Naive B cell (primary cell): ENCODE measurements at regions not wholly inside any gene's neighbourhood (a gene's known extent, or its start where the extent isn't known, plus 50 kb on each side); places are given as distances from the start of the nearest gene placed in this dataset.

Experiments used
- ATAC-seq, 2 donors: fragments of 150-1000 bp; cut with Tn5 transposase; 2 replicates each; pipeline ENCODE4 v1.10.0; 2021; ENCODE audit warnings: low read depth in 2 of 2, mild to moderate bottlenecking in 2 of 2, moderate library complexity in 2 of 2
- DNase-seq: peaks from one replicate; pipeline ENCODE4 v3.0.0; 2022
- H3K27ac Mint-ChIP-seq, 6 donors: one replicate each; pipeline ENCODE4 v1.8.0; 2020 to 2022; ENCODE audit warnings: mild to moderate bottlenecking in 6 of 6, mixed read lengths in 6 of 6, moderate library complexity in 5 of 6, inconsistent platforms in 2 of 6
- H3K27me3 Mint-ChIP-seq, 3 donors: one replicate each; pipeline ENCODE4 v1.8.0; 2021 to 2022; ENCODE audit warnings: mixed read lengths in 3 of 3, mild to moderate bottlenecking in 1 of 3
- H3K36me3 Mint-ChIP-seq, 2 donors: one replicate each; pipeline ENCODE4 v1.8.0; 2020 to 2022; ENCODE audit warnings: mixed read lengths in 2 of 2, inconsistent platforms in 1 of 2, mild to moderate bottlenecking in 1 of 2
- H3K4me1 Mint-ChIP-seq, 3 donors: one replicate each; pipeline ENCODE4 v1.8.0; 2020 to 2022; ENCODE audit warnings: mixed read lengths in 3 of 3, inconsistent platforms in 1 of 3, mild to moderate bottlenecking in 1 of 3, moderate library complexity in 1 of 3
- H3K4me3 Mint-ChIP-seq, 8 donors: one replicate each; pipeline ENCODE4 v1.8.0; 2020 to 2022; ENCODE audit warnings: mild to moderate bottlenecking in 8 of 8, mixed read lengths in 8 of 8, moderate library complexity in 8 of 8, inconsistent platforms in 2 of 8
- H3K9me3 Mint-ChIP-seq, 7 donors: one replicate each; pipeline ENCODE4 v1.8.0; 2020 to 2022; ENCODE audit warnings: mixed read lengths in 7 of 7, mild to moderate bottlenecking in 5 of 7, inconsistent platforms in 2 of 7, moderate library complexity in 1 of 7

DNA sequence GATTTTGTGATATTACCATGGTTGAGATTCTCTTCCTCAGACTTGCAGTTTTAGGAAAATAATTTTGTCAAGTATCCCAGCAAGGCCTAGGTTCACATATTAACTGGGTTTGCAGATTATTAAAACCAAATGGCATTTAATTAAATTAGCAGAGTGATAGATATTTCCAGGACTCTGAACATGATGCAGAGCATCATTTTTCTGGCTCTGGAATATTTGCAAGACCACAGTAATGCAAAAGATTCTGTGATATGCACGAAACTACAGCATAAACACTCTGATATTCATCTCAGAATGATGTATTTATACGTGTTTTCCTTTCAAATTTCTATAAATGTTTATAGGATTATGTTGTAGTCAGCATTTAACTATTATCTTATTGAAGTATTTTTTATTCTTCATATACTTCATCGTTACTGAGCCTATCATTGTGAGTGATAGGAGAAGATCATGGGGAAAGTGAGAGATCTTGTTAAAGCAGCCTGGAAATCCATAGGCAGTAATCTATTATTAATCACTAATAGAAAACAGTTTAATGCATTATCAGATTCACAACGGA, 1245.6 kb downstream of the OTOL1 start:
- Mint-ChIP-seq H3K27ac (no peak overlapping the region), H3K36me3 (no peaks in the 10 kb centered on the region), H3K9me3 (peaks cover 0 to 4% (median 0%) of the 10 kb centered on the region in 7 donors), H3K4me1 (no peaks in the 10 kb centered on the region), H3K27me3 (no peaks in the 10 kb centered on the region), H3K4me3 (no peak overlapping the region)
- ATAC-seq (no peak), DNase-seq (no peak)

DNA sequence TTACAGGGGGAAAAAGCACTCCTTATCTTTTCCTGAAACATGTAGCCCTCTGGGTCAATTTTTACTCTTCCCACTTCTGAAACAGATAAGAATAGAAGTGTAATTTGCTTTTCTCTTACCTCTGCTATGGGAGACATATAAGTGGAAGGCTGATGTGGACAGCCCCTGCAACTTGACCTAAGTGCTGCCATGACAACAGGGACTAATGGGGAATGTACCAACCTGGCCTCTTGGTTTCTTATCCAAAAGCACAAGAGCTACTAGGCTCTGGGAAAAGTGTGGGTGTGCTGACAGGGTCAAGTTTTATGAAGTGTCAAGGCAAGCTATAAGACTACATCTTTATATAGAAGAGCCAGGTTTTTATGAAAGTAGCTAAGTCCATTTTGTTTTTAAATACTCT, 1246.5 kb downstream of the OTOL1 start:
- Mint-ChIP-seq H3K4me3 (no peak overlapping the region), H3K27ac (no peak overlapping the region), H3K36me3 (no peaks in the 10 kb centered on the region), H3K4me1 (no peaks in the 10 kb centered on the region), H3K9me3 (peaks cover 0 to 8% (median 2%) of the 10 kb centered on the region in 7 donors), H3K27me3 (no peaks in the 10 kb centered on the region)
- ATAC-seq (no peak), DNase-seq (no peak)

DNA sequence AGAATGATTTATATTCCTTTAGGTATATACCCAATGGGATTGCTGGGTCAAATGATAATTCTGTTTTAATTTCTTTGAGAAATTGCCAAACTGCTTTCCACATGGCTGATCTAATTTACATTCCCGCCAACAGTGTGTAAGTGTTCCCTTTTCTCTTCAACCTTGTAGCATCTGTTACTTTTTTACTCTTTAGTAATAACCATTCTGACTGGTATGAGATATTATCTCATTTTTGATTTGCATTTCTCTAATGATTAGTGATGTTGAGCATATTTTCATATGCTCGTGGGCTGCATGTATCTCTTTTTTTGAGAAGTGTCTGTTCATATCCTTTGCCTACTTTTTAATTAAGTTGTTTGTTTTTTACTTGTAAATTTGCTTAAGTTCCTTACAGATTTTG, 1264.2 kb downstream of the OTOL1 start:
- Mint-ChIP-seq H3K4me1 (no peaks in the 10 kb centered on the region), H3K27me3 (no peaks in the 10 kb centered on the region), H3K4me3 (no peak overlapping the region), H3K9me3 (peaks cover 0 to 7% (median 2%) of the 10 kb centered on the region in 7 donors), H3K27ac (no peak overlapping the region), H3K36me3 (no peaks in the 10 kb centered on the region)
- ATAC-seq = no peak
- no peak for DNase-seq

DNA sequence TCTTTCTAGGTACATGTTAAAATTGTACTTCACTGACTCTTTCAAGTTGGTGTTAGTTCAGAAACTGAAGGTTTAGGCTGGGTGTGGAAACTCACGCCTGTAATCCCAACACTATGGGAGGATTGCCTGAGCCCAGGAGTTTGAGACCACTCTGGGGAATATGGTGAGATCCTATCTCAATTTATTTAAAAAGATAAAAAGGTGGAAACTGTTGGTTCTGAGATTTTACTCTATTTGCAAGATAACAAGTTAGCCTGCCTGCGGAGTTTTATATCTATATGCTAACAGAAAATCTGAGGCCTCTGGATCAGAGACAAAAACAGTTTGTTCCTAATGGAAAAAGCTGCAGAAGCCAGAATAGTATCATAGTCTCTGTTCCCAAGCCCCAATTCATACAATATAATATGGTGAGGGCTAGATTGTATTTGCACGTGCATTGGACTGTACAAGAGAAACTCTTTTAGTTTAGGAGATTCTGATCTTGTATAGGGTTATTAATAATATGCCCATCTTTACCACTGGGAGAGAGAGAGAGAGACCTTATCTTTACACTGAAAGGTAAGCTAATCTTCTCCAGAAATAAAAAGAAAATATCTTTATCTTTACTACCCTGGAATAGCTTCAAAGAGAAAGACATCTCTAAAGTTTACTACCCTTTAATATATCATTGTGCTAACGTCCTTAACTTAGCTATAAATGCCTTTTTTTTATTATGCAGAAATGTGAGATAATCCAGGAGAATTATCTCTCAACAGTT, 1267.6 kb downstream of the OTOL1 start:
- Mint-ChIP-seq H3K4me1 (no peaks in the 10 kb centered on the region), H3K9me3 (peaks cover 0 to 6% (median 4%) of the 10 kb centered on the region in 7 donors), H3K27ac (no peak overlapping the region), H3K36me3 (no peaks in the 10 kb centered on the region), H3K4me3 (no peak overlapping the region), H3K27me3 (no peaks in the 10 kb centered on the region)
- DNase-seq (no peak), ATAC-seq (no peak)

GRCh38 chr3:162764808-162765071, 1268.1 kb downstream of the OTOL1 start:
- Mint-ChIP-seq H3K4me3 (no peak overlapping the region), H3K4me1 (no peaks in the 10 kb centered on the region), H3K9me3 (peaks cover 0 to 6% (median 4%) of the 10 kb centered on the region in 7 donors), H3K36me3 (no peaks in the 10 kb centered on the region), H3K27ac (no peak overlapping the region), H3K27me3 (no peaks in the 10 kb centered on the region)
- DNase-seq = no peak
- no peak for ATAC-seq

DNA sequence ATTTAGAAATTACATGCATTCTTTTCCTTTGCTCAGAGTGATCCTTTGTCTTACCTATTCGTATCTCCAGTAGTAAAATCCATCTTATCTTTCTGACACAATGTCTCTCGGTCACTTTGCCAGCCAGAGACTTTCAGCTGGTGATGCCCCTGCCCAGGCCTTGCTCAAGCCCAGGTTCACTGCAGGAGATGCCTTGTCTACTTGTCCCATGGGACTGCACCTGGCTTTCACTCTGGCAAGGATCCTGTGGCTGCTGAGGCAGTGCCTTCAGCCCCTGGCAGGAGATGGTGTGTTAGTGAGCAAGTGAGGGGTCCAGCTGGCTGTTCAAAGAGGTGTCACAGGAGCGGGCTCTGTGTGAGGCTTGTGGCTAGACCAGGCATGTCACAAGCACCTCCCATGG, 1268.9 kb downstream of the OTOL1 start:
- H3K4me1 Mint-ChIP-seq = no peaks in the 10 kb centered on the region

DNA sequence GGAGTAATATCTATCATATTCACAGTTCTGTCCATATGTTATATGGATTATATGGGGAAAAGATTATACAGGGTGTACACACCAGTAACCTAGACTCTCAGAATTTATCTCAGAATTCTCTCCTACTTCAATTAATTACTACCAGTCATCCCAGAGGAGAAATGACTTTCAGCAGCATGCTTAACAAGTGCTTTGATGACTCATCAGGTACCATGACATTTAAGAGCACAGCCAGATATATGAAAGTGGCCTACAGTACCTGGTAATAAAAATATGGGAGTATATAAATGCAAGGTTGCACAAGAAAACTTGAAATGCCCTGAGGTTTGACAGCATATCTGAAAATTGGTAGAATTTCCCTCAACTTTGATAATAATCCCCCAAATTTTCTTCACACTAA, 1273.0 kb downstream of the OTOL1 start:
- H3K27ac Mint-ChIP-seq = no peak overlapping the region
- no peaks in the 10 kb centered on the region for H3K4me1 Mint-ChIP-seq
- DNase-seq (no peak), ATAC-seq (no peak)
- peaks cover 0 to 9% (median 2%) of the 10 kb centered on the region in 7 donors for H3K9me3 Mint-ChIP-seq
- no peaks in the 10 kb centered on the region for H3K36me3 Mint-ChIP-seq
- H3K27me3 Mint-ChIP-seq = no peaks in the 10 kb centered on the region
- no peak overlapping the region for H3K4me3 Mint-ChIP-seq

More for the DNA sequence above, 1268.9 kb downstream of the OTOL1 start:
- DNase-seq (no peak), ATAC-seq (no peak)
- no peaks in the 10 kb centered on the region for H3K27me3 Mint-ChIP-seq
- H3K36me3 Mint-ChIP-seq = no peaks in the 10 kb centered on the region
- no peak overlapping the region for H3K27ac Mint-ChIP-seq
- peaks cover 0 to 5% (median 4%) of the 10 kb centered on the region in 7 donors for H3K9me3 Mint-ChIP-seq
- H3K4me3 Mint-ChIP-seq = no peak overlapping the region

DNA sequence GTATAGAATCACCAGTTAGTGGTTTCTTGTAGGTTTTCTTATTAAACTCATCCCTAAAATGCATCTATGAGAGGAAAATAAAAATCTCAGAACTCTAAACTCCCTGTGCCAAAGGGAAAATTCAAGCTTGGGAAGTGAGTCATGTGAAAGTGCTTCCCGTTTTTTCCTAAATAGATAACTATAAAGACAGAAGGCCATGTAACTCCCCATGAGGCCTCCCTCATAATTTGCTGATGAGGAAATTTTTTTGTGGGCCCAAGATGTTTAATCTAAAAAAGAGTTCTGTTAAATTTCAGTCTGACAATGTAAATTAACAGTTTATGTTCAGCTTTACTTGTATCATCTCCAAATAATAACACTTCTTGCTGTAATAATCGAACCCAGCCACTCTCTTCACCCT, 1273.9 kb downstream of the OTOL1 start:
- Mint-ChIP-seq H3K27me3 (no peaks in the 10 kb centered on the region), H3K4me3 (no peak overlapping the region)
- no peak for DNase-seq

DNA sequence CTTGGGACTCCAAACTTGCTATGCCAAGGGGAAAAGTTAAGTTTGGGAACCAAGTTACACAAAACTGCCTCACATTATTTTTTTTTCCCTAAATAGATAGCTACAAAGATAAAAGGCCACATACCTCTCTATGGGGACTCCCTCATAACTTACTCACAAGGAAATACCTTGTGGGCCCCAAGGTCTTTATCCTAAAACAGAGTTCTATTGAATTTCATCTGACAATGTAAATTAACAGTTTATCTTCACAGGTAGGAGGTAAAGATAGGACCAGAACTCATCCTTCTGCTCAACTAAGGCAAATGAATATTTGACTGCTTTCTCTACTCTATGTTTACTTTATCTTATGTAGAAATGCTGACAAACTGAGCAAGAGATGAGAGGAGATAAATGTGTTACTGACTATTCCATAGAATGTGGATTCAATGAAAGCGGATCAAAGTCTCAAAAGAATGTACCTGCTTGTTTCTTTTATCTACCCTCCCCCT, 1278.0 kb downstream of the OTOL1 start:
- Mint-ChIP-seq H3K27ac (no peak overlapping the region), H3K4me1 (no peaks in the 10 kb centered on the region), H3K36me3 (no peaks in the 10 kb centered on the region), H3K4me3 (no peak overlapping the region), H3K27me3 (no peaks in the 10 kb centered on the region), H3K9me3 (peaks cover 0 to 8% (median 0%) of the 10 kb centered on the region in 7 donors)
- DNase-seq (no peak), ATAC-seq (no peak)

More for the DNA sequence above, 1273.9 kb downstream of the OTOL1 start:
- no peak for ATAC-seq
- peaks cover 0 to 9% (median 0%) of the 10 kb centered on the region in 7 donors for H3K9me3 Mint-ChIP-seq
- H3K27ac Mint-ChIP-seq = no peak overlapping the region
- no peaks in the 10 kb centered on the region for H3K36me3 Mint-ChIP-seq
- H3K4me1 Mint-ChIP-seq = no peaks in the 10 kb centered on the region

DNA sequence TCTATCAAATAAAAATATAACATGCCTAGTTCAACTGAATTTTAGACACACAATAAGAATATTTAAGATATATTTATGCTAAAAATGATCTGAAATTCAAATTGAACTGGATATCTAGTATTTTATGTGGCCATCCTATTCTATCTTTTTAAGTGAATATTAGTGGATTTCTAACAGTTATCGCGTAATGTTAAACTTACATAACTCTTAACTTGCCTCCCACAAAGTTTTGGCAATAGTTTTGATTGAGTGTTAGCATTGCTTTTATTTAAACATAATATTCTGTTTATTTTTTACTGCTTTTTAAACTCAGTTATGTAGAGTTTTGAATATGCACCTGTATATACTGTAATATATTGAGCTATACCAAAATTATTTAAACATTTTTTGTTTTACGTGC, 1279.5 kb downstream of the OTOL1 start:
- no peaks in the 10 kb centered on the region for H3K4me1 Mint-ChIP-seq
- no peaks in the 10 kb centered on the region for H3K27me3 Mint-ChIP-seq
- ATAC-seq (no peak), DNase-seq (no peak)
- no peaks in the 10 kb centered on the region for H3K36me3 Mint-ChIP-seq
- H3K9me3 Mint-ChIP-seq = peaks cover 0 to 8% (median 0%) of the 10 kb centered on the region in 7 donors
- no peak overlapping the region for H3K4me3 Mint-ChIP-seq
- H3K27ac Mint-ChIP-seq = no peak overlapping the region

DNA sequence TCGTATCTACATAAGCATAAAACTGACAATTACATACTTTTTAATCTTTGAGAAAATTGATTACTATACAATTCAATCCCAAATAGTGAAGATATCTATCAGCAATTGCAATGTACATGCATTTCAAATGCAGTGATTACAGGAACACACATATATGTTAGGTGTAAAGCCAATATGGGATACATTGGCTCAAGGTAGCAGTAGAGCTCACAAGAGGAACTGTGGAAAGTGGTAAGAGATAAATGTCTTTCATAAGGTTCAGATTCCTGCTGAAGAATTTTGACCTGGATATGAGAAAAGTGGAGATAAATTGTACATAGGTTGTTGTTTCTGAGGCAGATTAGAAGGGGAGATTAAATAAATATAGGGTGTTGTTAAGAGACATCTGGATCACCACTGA, 1280.5 kb downstream of the OTOL1 start:
- no peak overlapping the region for H3K27ac Mint-ChIP-seq
- DNase-seq (no peak), ATAC-seq (no peak)
- H3K4me3 Mint-ChIP-seq = no peak overlapping the region
- H3K4me1 Mint-ChIP-seq = no peaks in the 10 kb centered on the region
- H3K36me3 Mint-ChIP-seq = no peaks in the 10 kb centered on the region
- H3K27me3 Mint-ChIP-seq = no peaks in the 10 kb centered on the region
- peaks cover 0 to 8% (median 0%) of the 10 kb centered on the region in 7 donors for H3K9me3 Mint-ChIP-seq

- H3K4me1 Mint-ChIP-seq = no peaks in the 10 kb centered on the region
- no peaks in the 10 kb centered on the region for H3K36me3 Mint-ChIP-seq
- no peak overlapping the region for H3K4me3 Mint-ChIP-seq
- H3K9me3 Mint-ChIP-seq = peaks cover 0 to 8% (median 0%) of the 10 kb centered on the region in 7 donors
- H3K27ac Mint-ChIP-seq = no peak overlapping the region
- no peaks in the 10 kb centered on the region for H3K27me3 Mint-ChIP-seq
- DNase-seq (no peak), ATAC-seq (no peak)
Observed at GRCh38 chr3:162780313-162780712, 1283.7 kb downstream of the OTOL1 start.

GRCh38 chr3:162799910-162800309, 1303.3 kb downstream of the OTOL1 start:
- no peak overlapping the region for H3K27ac Mint-ChIP-seq
- no peak for ATAC-seq
- no peaks in the 10 kb centered on the region for H3K27me3 Mint-ChIP-seq
- no peaks in the 10 kb centered on the region for H3K9me3 Mint-ChIP-seq
- H3K36me3 Mint-ChIP-seq = no peaks in the 10 kb centered on the region
- H3K4me3 Mint-ChIP-seq = no peak overlapping the region
- H3K4me1 Mint-ChIP-seq = no peaks in the 10 kb centered on the region
- no peak for DNase-seq

DNA sequence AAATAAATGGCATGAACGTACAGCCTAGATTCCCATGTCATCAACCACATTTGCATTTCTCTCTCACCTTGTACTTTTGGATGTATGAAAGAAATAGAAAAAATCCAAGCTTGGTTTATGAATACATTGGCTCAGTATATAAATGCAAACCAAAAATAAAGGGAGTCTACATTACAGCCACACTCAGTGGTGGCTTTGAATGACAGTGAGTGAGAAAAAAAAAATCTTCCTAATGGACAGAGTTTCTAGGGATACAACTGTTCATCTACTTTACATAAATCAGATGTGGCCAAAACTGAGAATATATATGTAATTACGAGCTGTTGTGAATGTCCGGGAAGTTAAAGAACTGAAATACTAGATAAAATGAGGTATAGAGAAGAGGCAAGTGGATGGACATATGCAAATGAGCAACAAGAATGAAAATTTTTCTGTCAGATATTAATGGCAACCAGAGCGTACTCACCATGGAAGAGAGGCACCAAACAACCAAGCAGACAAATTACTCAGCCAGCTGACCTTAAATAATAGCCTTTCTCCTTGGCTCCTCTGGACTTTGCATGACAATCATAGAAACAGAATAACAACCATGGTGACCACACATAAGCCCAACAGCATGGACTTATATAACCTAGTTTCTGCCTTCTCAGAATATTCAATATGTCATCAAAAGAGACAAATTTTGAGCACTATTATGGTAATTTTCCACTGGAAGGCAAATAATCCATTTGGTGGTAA, 1305.8 kb downstream of the OTOL1 start:
- no peaks in the 10 kb centered on the region for H3K4me1 Mint-ChIP-seq
- no peak overlapping the region for H3K27ac Mint-ChIP-seq
- no peaks in the 10 kb centered on the region for H3K36me3 Mint-ChIP-seq
- H3K27me3 Mint-ChIP-seq = no peaks in the 10 kb centered on the region
- ATAC-seq (no peak), DNase-seq (no peak)
- no peaks in the 10 kb centered on the region for H3K9me3 Mint-ChIP-seq
- H3K4me3 Mint-ChIP-seq = no peak overlapping the region
